AG10803 (cell line): ENCODE measurements at regions not wholly inside any gene's neighbourhood (a gene's known extent, or its start where the extent isn't known, plus 50 kb on each side); places are given as distances from the start of the nearest gene placed in this dataset.
"Not testable (repeated sequence)": the region's sequence is repeated elsewhere in the genome, so short reads cannot be mapped to it uniquely, and the experiment has no call there.

Experiments used
- DNase-seq: peaks from one replicate; pipeline ENCODE4 v3.0.0; 2010; ENCODE audit warnings: low read depth
- H3K4me3 ChIP-seq: 2 replicates; pipeline ENCODE4 v1.5.1; 2011; ENCODE audit warnings: mild to moderate bottlenecking, low read length, control low read depth
- CTCF ChIP-seq: conservative IDR thresholded peaks from 2 replicates; pipeline ENCODE4 v1.5.1; 2011; ENCODE audit warnings: mild to moderate bottlenecking, low read length, control low read depth, inconsistent platforms

- no peak for TF ChIP-seq CTCF
- no peak overlapping the region for H3K4me3 ChIP-seq
- DNase-seq, result no peak
Measured at GRCh38 chr5:110973510-110973909, 98.0 kb upstream of the TSLP start.

- no peak for TF ChIP-seq CTCF
- H3K4me3 ChIP-seq, result no peak overlapping the region
- no peak for DNase-seq
Measured at GRCh38 chr5:110977915-110978314, 93.6 kb upstream of the TSLP start.

DNA sequence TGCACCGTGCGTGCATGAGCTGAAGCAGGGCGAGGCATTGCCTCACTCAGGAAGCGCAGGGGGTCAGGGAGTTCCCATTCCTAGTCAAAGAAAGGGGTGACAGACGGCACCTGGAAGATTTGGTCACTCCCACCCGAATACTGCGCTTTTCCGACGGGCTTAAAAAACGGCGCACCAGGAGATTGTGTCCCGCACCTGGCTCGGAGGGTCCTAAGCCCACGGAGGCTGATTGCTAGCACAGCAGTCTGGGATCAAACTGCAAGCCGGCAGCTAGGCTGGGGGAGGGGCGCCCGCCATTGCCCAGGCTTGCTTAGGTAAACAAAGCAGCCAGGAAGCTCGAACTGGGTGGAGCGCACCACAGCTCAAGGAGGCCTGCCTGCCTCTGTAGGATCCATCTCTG lies 85.6 kb upstream of the TSLP start:
- not testable (repeated sequence) for DNase-seq

GRCh38 chr5:110987573-110987972 lies 83.9 kb upstream of the TSLP start:
- H3K4me3 ChIP-seq, DNase-seq: not testable (repeated sequence)

More for the DNA sequence above, 85.6 kb upstream of the TSLP start:
- H3K4me3 ChIP-seq, result not testable (repeated sequence)

GRCh38 chr5:110996742-110997141 lies 74.8 kb upstream of the TSLP start:
- TF ChIP-seq CTCF, result no peak
- H3K4me3 ChIP-seq, result no peak overlapping the region
- DNase-seq, result no peak

DNA sequence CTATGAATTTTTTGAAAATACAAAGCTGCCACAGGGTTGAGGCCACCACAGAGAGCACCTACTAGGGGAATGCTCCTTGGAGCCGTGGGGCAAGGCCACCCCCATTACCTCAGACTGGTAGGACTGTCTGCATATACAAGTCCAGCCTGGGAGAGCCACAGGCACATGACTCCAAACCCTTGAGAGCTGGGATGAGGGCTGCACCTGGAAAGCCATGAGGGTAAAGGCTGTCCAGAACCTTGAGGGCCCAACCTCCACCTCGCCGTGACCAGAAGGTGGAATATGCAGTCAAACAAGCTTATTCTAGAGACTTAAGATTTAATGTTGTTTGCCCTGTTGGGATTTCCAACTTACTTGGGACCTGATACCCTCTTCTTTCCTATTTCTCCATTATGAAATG lies 69.5 kb upstream of the TSLP start:
- TF ChIP-seq CTCF, result no peak
- DNase-seq, result no peak
- H3K4me3 ChIP-seq, result no peak overlapping the region

DNA sequence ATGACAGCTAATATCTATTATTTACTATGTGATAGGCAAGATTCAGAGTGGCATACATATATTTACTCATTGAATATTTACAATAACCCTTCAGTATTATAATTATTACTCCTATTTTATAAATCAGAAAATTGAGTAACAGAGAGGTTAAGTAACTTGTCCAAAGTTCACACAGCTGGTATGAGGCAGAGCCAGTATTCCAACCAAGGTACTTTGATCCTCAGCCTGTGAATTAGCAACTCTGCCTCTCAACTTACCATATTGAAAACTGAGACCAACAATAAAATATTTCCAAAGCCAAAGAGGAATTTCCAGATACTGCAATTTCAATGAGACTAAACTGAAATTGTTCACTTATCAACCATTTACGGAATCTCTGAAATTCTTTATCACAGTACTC lies 67.9 kb upstream of the TSLP start:
- TF ChIP-seq CTCF, result no peak
- no peak overlapping the region for H3K4me3 ChIP-seq
- DNase-seq, result no peak

- no peak for TF ChIP-seq CTCF
- H3K4me3 ChIP-seq, result no peak overlapping the region
- DNase-seq, result no peak
Measured at GRCh38 chr5:111004291-111004690, 67.2 kb upstream of the TSLP start.

GRCh38 chr5:111010783-111011182 lies 60.7 kb upstream of the TSLP start:
- TF ChIP-seq CTCF, result no peak
- no peak overlapping the region for H3K4me3 ChIP-seq
- no peak for DNase-seq
